Keratinocyte (primary cell): ENCODE measurements at regions not wholly inside any gene's neighbourhood (a gene's known extent, or its start where the extent isn't known, plus 50 kb on each side); places are given as distances from the start of the nearest gene placed in this dataset.

ENCODE experiments used
- DNase-seq: peaks from one replicate; pipeline ENCODE4 v3.0.0-alpha.2; 2011; ENCODE audit warnings: low read depth, missing footprints, low spot score
- FAIRE-seq: peaks from 2 replicates; lab custom pipeline; 2011; peaks lifted over from hg19 to GRCh38; lab: Jason Lieb, UNC
- H2AFZ ChIP-seq: 2 replicates; pipeline ENCODE4 v1.6.0; 2012; ENCODE audit warnings: low read length, control low read depth, inconsistent platforms; ENCODE audit not compliant: control insufficient read depth
- H3K27ac ChIP-seq: 2 replicates; pipeline ENCODE4 v1.5.1; 2011; ENCODE audit warnings: low read length; ENCODE audit not compliant: control insufficient read depth, insufficient read depth
- H3K27me3 ChIP-seq: 3 replicates; pipeline ENCODE4 v1.6.0; 2011; ENCODE audit warnings: low read length; ENCODE audit not compliant: control insufficient read depth, insufficient read depth; ENCODE audit errors: extremely low read depth
- H3K36me3 ChIP-seq, 2 experiments: 2 replicates in 1 of 2; 3 replicates in 1 of 2; pipeline ENCODE4 v1.5.1; 2011; ENCODE audit warnings: low read length in 2 of 2, mild to moderate bottlenecking in 1 of 2; ENCODE audit not compliant: control insufficient read depth in 2 of 2, insufficient read depth in 2 of 2; ENCODE audit errors: extremely low read depth in 1 of 2
- H3K4me1 ChIP-seq: 3 replicates; pipeline ENCODE4 v1.5.1; 2011; ENCODE audit warnings: low read length; ENCODE audit not compliant: control insufficient read depth, insufficient read depth; ENCODE audit errors: extremely low read depth
- H3K4me2 ChIP-seq: 3 replicates; pipeline ENCODE4 v1.6.0; 2011; ENCODE audit warnings: low read depth, low read length; ENCODE audit not compliant: control insufficient read depth, insufficient read depth; ENCODE audit errors: extremely low read depth
- H3K4me3 ChIP-seq, 3 experiments: fragments of 200-600 bp in 1 of 3; sonication (generic) in 1 of 3; 2 replicates in 2 of 3; 3 replicates in 1 of 3; pipeline ENCODE4 v1.5.1; 2011 to 2016; ENCODE audit warnings: low read length in 3 of 3, mild to moderate bottlenecking in 3 of 3, control low read depth in 2 of 3, inconsistent platforms in 1 of 3, low read depth in 1 of 3, mixed read lengths in 1 of 3, mixed run types in 1 of 3, moderate library complexity in 1 of 3; ENCODE audit not compliant: control insufficient read depth in 2 of 3, insufficient read depth in 2 of 3; ENCODE audit errors: extremely low read depth in 1 of 3
- H3K79me2 ChIP-seq: 2 replicates; pipeline ENCODE4 v1.6.0; 2012; ENCODE audit warnings: low read length; ENCODE audit not compliant: control insufficient read depth, insufficient read depth
- H3K9ac ChIP-seq: 3 replicates; pipeline ENCODE4 v1.6.0; 2011; ENCODE audit warnings: low read length; ENCODE audit not compliant: control insufficient read depth, insufficient read depth; ENCODE audit errors: extremely low read depth
- H3K9me1 ChIP-seq: 3 replicates; pipeline ENCODE4 v1.6.0; 2011; ENCODE audit warnings: low read length; ENCODE audit not compliant: control insufficient read depth, insufficient read depth; ENCODE audit errors: extremely low read depth
- H3K9me3 ChIP-seq: 2 replicates; pipeline ENCODE4 v1.5.1; 2012; ENCODE audit warnings: low read depth, low read length; ENCODE audit not compliant: control insufficient read depth
- H4K20me1 ChIP-seq: 3 replicates; pipeline ENCODE4 v1.6.0; 2011; ENCODE audit warnings: low read length; ENCODE audit not compliant: control insufficient read depth, insufficient read depth; ENCODE audit errors: extremely low read depth
- CTCF ChIP-seq, 3 experiments: IDR thresholded peaks in 1 of 3; conservative IDR thresholded peaks in 1 of 3; optimal IDR thresholded peaks in 1 of 3; 2 replicates in 2 of 3; 3 replicates in 1 of 3; pipeline versions ENCODE3 to v1.5.1; 2011; ENCODE audit warnings: low read length in 3 of 3, mild to moderate bottlenecking in 3 of 3, moderate library complexity in 2 of 3, control low read depth in 1 of 3, inconsistent platforms in 1 of 3; ENCODE audit not compliant: insufficient read depth in 2 of 3; ENCODE audit errors: extremely low read depth in 1 of 3
- EZH2 ChIP-seq: IDR thresholded peaks from one replicate; pipeline ENCODE4 v1.6.1; 2012; ENCODE audit warnings: inconsistent platforms, mild to moderate bottlenecking, low read length, moderate library complexity
- dilution Hi-C: fragments of 300-500 bp; cut with MboI; formaldehyde crosslinking; loops from one replicate; pipeline ENCODE4 v1.7.0; 2020; ENCODE audit warnings: low sequenced_read_pairs; ENCODE audit not compliant: extremely low pct_ligation_motif_present
- small RNA-seq, 3 experiments: library from RNA; depleted of rRNA; stranded (forward); fragments of <200 nt; gene quantifications; one replicate each; pipeline ENCODE3, GENCODE V24; 2012; ENCODE audit warnings: low read depth in 3 of 3, low replicate concordance in 1 of 3; ENCODE audit not compliant: insufficient read length in 3 of 3

- Histone ChIP-seq H3K27me3 (no peaks in the 10 kb centered on the region), H3K27ac (no peak overlapping the region), H3K9me3 (no peaks in the 10 kb centered on the region), H3K9ac (no peak overlapping the region), H3K4me2 (no peak overlapping the region), H3K79me2 (no peaks in the 10 kb centered on the region), H3K9me1 (no peaks in the 10 kb centered on the region), H3K4me3 (no peak overlapping the region), H2AFZ (no peak overlapping the region), H3K36me3 (no peaks in the 10 kb centered on the region), H3K4me1 (no peaks in the 10 kb centered on the region), H4K20me1 (no peaks in the 10 kb centered on the region)
- DNase-seq = no peak
- no peak for FAIRE-seq
- dilution Hi-C loops = no loop called here
- no peak for TF ChIP-seq EZH2
- TF ChIP-seq CTCF (optimal IDR thresholded peaks at IDR 0.05 in 1 of 3, IDR thresholded peaks at IDR 0.05 in 1 of 3, conservative IDR thresholded peaks at IDR 0.05 in 1 of 3; ENCODE audit: extremely low read depth in 1 of 3, insufficient read depth in 2 of 3, low read length in 3 of 3) = no peak
Observed at GRCh38 chr22:22835771-22836291, 51.8 kb upstream of the IGLL5 start.

- no peak overlapping the region for H3K4me2 ChIP-seq
- dilution Hi-C loops = no loop called here
- DNase-seq (no peak), FAIRE-seq (no peak)
- TF ChIP-seq CTCF (optimal IDR thresholded peaks at IDR 0.05 in 1 of 3, IDR thresholded peaks at IDR 0.05 in 1 of 3, conservative IDR thresholded peaks at IDR 0.05 in 1 of 3; ENCODE audit: extremely low read depth in 1 of 3, insufficient read depth in 2 of 3, low read length in 3 of 3) (no peak), EZH2 (no peak)
- no peaks in the 10 kb centered on the region for H3K36me3 ChIP-seq
- no peak overlapping the region for H3K4me3 ChIP-seq
- H2AFZ ChIP-seq = no peak overlapping the region
- H3K4me1 ChIP-seq = no peaks in the 10 kb centered on the region
- H4K20me1 ChIP-seq = no peaks in the 10 kb centered on the region
- no peak overlapping the region for H3K9ac ChIP-seq
- no peaks in the 10 kb centered on the region for H3K27me3 ChIP-seq
- H3K9me1 ChIP-seq = no peaks in the 10 kb centered on the region
- no peak overlapping the region for H3K27ac ChIP-seq
- H3K9me3 ChIP-seq = no peaks in the 10 kb centered on the region
- H3K79me2 ChIP-seq = no peaks in the 10 kb centered on the region
Observed at GRCh38 chr22:22836635-22837034, 51.0 kb upstream of the IGLL5 start.

Small RNA genes lying in the stretch of these regions (small RNA-seq; reads per million reads assigned to genes)
- 0 reads per million in 3 experiments for gene AC244157.1
- 0 reads per million in 3 experiments for gene AC245028.1
- 0 reads per million in 3 experiments for gene AC245028.2
- 0 reads per million in 3 experiments for gene AC245028.3
- 0 reads per million in 3 experiments for gene IGLV3-13
- gene IGLV3-15 = 0 reads per million in 3 experiments
- 0 reads per million in 3 experiments for gene IGLV3-17
- gene IGLVI-20 = 0 reads per million in 3 experiments
- gene IGLVVI-22-1 = 0 reads per million in 3 experiments
